Activated CD4-positive, alpha-beta T cell treated with anti-CD3 and anti-CD28 coated beads for 36 hours (primary cell): ENCODE measurements at regions not wholly inside any gene's neighbourhood (a gene's known extent, or its start where the extent isn't known, plus 50 kb on each side); places are given as distances from the start of the nearest gene placed in this dataset.

Experiments
- ATAC-seq: fragments of 200-7000 bp; cut with Tn5 transposase; one replicate; pipeline ENCODE4 v1.10.0; 2021; ENCODE audit warnings: mild to moderate bottlenecking, moderate library complexity
- CTCF ChIA-PET: fragments of 350-600 bp; sonication (Branson Sonifier 250); formaldehyde crosslinking; loops from one replicate; lab custom pipeline; 2021; ENCODE audit warnings: antibody characterized with exemption; lab: Charles Lee
- POLR2A ChIA-PET: fragments of 350-600 bp; sonication (Branson Sonifier 250); formaldehyde crosslinking; loops from one replicate; lab custom pipeline; 2021; ENCODE audit warnings: antibody characterized with exemption, inconsistent platforms; lab: Charles Lee
- DNase-seq: peaks from one replicate; pipeline ENCODE4 v3.0.0-alpha.2; 2020
- H3K27ac Mint-ChIP-seq: one replicate; pipeline ENCODE4 v1.8.0; 2021; ENCODE audit warnings: mixed read lengths
- H3K27me3 Mint-ChIP-seq: one replicate; pipeline ENCODE4 v1.8.0; 2021; ENCODE audit warnings: mixed read lengths
- H3K36me3 Mint-ChIP-seq: one replicate; pipeline ENCODE4 v1.8.0; 2021; ENCODE audit warnings: low read depth, mixed read lengths
- H3K4me1 Mint-ChIP-seq: one replicate; pipeline ENCODE4 v1.8.0; 2021; ENCODE audit warnings: mixed read lengths
- H3K4me3 Mint-ChIP-seq: one replicate; pipeline ENCODE4 v1.8.0; 2021; ENCODE audit warnings: mild to moderate bottlenecking, moderate library complexity, mixed read lengths
- H3K9me3 Mint-ChIP-seq: one replicate; pipeline ENCODE4 v1.8.0; 2021; ENCODE audit warnings: low read depth, mixed read lengths
- intact Hi-C, 2 experiments: fragments of 100-400 bp; cut with DNase I in 1 of 2; cut with micrococcal nuclease in 1 of 2; formaldehyde crosslinking; loops; one replicate each; pipeline versions ENCODE4 v1.14.2 to v1.15.1; 2022 to 2024; cut with DNase I, micrococcal nuclease

DNA sequence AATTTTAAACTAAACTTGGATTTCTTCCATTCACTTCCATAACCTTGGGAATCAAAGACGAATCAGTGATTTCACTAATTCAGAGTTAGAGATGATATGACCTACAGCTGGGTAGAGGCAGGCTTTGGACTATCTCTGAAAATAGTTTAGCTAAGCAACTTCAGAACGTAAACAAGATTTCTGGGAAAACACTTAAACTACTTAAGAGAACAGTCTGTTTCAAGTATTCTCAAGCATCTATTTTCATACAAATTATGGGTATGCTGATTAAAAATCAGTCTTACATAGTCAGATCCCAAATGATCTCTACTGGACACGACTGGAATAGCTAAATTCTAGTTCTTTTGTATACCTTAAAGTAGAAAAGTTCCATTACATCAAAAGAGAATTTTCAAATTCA lies 179.9 kb downstream of the PLCE1 start:
- POLR2A ChIA-PET: no interaction called here
- H3K4me3 Mint-ChIP-seq: no peak overlapping the region
- CTCF ChIA-PET: interaction anchor here (0.7 kb wide), 1 partner anchor 155 kb away, joined by 3 read pairs; no protein-coding TSS in a partner anchor
- DNase-seq (no peak), ATAC-seq (no peak)
- H3K27me3 Mint-ChIP-seq: peaks cover 12% of the 10 kb centered on the region
- intact Hi-C loops: no loop called here
- H3K4me1 Mint-ChIP-seq: no peaks in the 10 kb centered on the region
- H3K36me3 Mint-ChIP-seq: no peaks in the 10 kb centered on the region
- H3K9me3 Mint-ChIP-seq: no peaks in the 10 kb centered on the region
- H3K27ac Mint-ChIP-seq: no peak overlapping the region

DNA sequence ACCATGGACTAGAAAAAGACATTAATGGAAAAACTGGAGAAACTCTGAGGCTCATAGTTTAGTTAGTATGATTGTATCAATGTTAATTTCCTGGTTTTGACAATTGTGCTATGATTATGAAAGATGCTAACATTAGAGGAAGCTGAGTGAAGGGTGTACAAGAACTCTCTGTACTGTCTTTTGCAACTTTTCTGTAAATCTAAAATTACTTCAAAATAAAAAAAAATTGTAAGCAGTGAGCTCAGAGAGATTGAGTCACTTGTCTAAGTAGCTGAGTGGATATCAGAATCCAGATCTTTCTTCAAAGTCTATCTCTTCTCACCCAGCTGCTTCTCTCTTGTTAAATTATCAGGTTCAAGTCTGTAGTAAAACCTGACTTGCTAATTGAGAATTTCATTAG lies 181.1 kb downstream of the PLCE1 start:
- H3K9me3 Mint-ChIP-seq: no peaks in the 10 kb centered on the region
- no peak for DNase-seq
- H3K4me3 Mint-ChIP-seq: no peak overlapping the region
- H3K27me3 Mint-ChIP-seq: peaks cover 8% of the 10 kb centered on the region
- no peaks in the 10 kb centered on the region for H3K36me3 Mint-ChIP-seq
- POLR2A ChIA-PET: no interaction called here
- no peaks in the 10 kb centered on the region for H3K4me1 Mint-ChIP-seq
- H3K27ac Mint-ChIP-seq: no peak overlapping the region
- CTCF ChIA-PET: no interaction called here
- ATAC-seq: no peak
- intact Hi-C loops: no loop called here

DNA sequence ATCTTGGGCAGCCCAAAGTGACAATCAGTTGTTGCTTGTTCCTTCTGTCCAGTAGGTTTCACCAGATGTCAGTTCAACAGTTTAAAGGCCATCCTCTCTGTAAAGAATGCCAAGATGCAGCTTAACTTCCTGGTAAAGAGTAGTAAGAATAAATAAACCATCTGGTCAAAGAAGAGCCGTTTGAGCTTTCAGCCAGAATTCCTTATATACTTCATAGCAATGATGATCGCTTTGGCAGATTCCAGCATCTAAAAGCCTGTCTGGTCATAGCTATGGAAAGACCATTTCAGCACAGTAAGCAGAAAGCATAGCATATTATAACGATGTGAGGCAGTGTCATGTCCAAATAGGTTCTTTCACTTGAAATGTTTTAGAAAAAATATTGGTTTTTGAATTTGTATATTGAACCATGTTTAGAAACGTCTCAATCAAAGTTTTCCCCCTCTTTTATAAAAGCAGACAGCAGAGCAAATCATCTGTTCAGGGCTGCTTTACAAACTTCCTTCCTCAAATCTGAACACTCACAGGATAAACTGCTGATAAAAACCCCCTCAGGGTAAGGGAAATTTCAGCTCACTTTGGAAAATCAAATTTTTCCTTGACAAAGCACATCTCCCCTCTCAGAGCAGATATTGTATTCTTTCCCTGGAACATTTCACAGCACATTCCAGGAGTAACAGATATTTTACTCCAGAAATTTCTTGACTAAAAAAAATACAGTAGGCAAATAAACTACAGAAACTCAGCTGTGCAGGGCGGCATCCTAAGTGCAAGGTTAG lies 184.1 kb downstream of the NOC3L start:
- intact Hi-C loops: no loop called here
- Mint-ChIP-seq H3K9me3 (no peaks in the 10 kb centered on the region), H3K27me3 (peaks cover 4% of the 10 kb centered on the region), H3K27ac (no peak overlapping the region), H3K4me1 (peaks cover 6% of the 10 kb centered on the region), H3K4me3 (no peak overlapping the region), H3K36me3 (no peaks in the 10 kb centered on the region)
- DNase-seq (no peak), ATAC-seq (no peak)
- CTCF ChIA-PET: no interaction called here
- POLR2A ChIA-PET: no interaction called here

DNA sequence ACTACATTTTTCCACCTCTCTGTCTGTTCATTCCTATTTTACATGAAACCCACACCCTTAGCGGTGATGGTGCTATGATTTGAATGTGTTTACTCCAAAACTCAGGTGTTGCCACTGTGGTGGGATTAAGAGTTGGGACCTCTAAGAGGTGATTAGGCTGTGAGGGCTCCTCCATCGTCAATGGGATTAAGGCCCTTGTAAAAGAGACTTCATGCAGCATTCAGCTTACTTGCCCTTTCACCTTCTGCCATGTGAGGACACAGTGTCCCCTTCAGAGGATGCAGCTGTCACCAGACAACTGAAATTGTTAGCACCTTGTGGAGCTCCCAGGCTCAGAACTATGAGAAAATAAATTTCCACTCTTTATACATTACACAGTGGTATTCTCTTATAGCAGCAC lies 182.2 kb downstream of the NOC3L start:
- H3K4me3 Mint-ChIP-seq: no peak overlapping the region
- H3K27me3 Mint-ChIP-seq: peaks cover 8% of the 10 kb centered on the region
- ChIA-PET CTCF (no interaction called here), POLR2A (no interaction called here)
- peaks cover 7% of the 10 kb centered on the region for H3K4me1 Mint-ChIP-seq
- no peak overlapping the region for H3K27ac Mint-ChIP-seq
- no peaks in the 10 kb centered on the region for H3K36me3 Mint-ChIP-seq
- ATAC-seq (no peak), DNase-seq (no peak)
- H3K9me3 Mint-ChIP-seq: no peaks in the 10 kb centered on the region
- intact Hi-C loops: no loop called here

DNA sequence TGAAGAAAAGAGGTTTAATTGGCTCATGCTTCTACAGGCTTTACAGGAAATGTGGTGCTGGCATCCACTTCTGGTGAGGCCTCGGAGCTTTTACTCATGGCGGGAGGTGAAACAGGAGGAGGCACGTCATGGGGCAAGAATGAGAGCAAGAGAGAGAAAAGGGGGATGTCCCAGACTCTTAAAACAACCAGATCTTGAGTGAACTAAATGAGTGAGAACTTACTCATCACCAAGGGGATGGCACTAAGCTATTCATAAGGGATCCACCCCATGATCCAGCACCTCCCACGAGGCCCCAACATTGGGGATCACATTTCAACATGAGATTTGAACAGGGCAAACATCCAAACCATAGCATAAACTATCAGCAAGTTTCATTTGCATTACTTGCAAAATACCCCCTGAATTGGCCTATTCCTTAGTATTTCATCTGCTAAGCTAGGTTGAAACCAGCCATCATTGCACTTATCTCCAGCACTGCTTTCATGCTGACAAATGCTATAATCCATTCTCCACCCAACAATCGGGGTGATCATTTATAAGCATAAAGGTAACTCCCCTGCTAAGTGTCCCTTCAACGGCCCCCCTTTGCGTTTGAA lies 179.0 kb downstream of the NOC3L start:
- peak; percentile 98 for ATAC-seq
- DNase-seq: peak; percentile 63
- CTCF ChIA-PET: no interaction called here
- Mint-ChIP-seq H3K9me3 (no peaks in the 10 kb centered on the region), H3K4me3 (no peak overlapping the region), H3K27me3 (peaks cover 6% of the 10 kb centered on the region), H3K36me3 (no peaks in the 10 kb centered on the region), H3K27ac (no peak overlapping the region), H3K4me1 (peaks cover 7% of the 10 kb centered on the region)
- POLR2A ChIA-PET: interaction anchor here (0.7 kb wide), 1 partner anchor 16 kb away, joined by 3 read pairs; no protein-coding TSS in a partner anchor
- intact Hi-C loops: no loop called here

DNA sequence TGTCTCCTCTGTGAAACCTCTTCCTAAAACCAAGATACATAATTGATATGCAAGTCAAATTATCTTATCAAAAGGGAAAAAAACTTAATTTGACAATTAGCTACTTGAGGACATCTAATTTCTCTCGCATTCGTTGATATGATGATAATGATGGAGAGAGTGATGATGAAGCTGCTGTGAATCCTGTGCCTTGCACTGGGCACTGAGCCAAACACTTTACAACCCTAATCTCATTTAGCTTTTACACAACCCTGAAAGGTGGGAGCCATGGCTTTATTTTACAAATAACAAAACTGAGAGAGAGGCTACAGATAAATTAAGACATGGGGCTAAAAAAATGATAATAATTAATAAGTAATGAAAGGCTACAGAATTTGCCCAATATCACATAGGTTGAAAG lies 176.0 kb downstream of the NOC3L start:
- ATAC-seq: no peak
- ChIA-PET CTCF (interaction anchor here (0.7 kb wide), 1 partner anchor 1378 kb away, joined by 3 read pairs; no protein-coding TSS in a partner anchor), POLR2A (no interaction called here)
- Mint-ChIP-seq H3K27me3 (peaks cover 10% of the 10 kb centered on the region), H3K36me3 (no peaks in the 10 kb centered on the region), H3K27ac (no peak overlapping the region), H3K4me3 (no peak overlapping the region), H3K4me1 (peaks cover 7% of the 10 kb centered on the region), H3K9me3 (no peaks in the 10 kb centered on the region)
- no peak for DNase-seq
- intact Hi-C loops: no loop called here

DNA sequence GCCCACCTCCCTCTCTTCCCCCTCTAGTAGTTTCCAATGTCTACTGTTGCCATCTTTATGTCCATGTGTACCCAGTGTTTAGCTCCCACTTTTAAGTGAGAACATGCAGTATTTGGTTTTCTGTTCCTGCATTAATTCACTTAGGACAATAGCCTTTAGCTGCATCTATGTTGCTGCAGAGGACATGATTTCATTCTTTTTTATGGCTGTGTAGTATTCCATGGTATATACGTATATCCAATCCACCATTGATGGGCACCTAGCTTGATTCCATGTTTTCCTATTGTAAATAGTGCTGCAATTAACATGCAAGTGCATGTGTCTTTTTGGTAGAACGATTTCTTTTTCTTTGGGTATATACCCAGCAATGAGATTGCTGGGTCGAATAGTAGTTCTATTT lies 170.4 kb downstream of the NOC3L start:
- ChIA-PET POLR2A (no interaction called here), CTCF (interaction anchor here (0.8 kb wide), 1 partner anchor 214 kb away, joined by 3 read pairs; no protein-coding TSS in a partner anchor)
- DNase-seq (no peak), ATAC-seq (no peak)
- intact Hi-C loops: no loop called here
- no peaks in the 10 kb centered on the region for H3K4me1 Mint-ChIP-seq
- H3K27me3 Mint-ChIP-seq: peaks cover 5% of the 10 kb centered on the region
- H3K27ac Mint-ChIP-seq: no peak overlapping the region
- H3K4me3 Mint-ChIP-seq: no peak overlapping the region
- no peaks in the 10 kb centered on the region for H3K9me3 Mint-ChIP-seq
- H3K36me3 Mint-ChIP-seq: no peaks in the 10 kb centered on the region

DNA sequence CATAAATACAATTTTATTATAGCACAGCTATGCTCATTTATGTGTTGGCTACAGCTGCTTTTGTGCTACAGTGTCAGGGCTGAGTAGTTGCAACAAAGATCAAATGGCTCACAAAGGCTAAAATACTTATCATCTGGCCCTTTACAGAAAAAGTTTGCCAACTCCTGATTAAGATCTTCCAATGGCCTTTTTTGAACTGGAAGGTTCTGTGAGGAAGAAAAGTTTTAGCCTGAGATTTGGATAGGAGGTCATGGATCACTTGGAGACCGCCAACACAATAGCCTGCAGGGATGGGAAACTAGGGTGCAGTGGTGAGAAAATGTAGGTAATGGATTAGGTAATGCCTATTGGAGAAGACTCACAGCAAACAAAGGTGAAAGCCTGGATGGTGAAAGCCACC lies 169.8 kb downstream of the NOC3L start:
- Mint-ChIP-seq H3K9me3 (no peaks in the 10 kb centered on the region), H3K27ac (no peak overlapping the region), H3K36me3 (no peaks in the 10 kb centered on the region), H3K4me3 (no peak overlapping the region), H3K27me3 (peaks cover 5% of the 10 kb centered on the region), H3K4me1 (no peaks in the 10 kb centered on the region)
- ChIA-PET POLR2A (no interaction called here), CTCF (no interaction called here)
- ATAC-seq (no peak), DNase-seq (no peak)
- intact Hi-C loops: no loop called here

DNA sequence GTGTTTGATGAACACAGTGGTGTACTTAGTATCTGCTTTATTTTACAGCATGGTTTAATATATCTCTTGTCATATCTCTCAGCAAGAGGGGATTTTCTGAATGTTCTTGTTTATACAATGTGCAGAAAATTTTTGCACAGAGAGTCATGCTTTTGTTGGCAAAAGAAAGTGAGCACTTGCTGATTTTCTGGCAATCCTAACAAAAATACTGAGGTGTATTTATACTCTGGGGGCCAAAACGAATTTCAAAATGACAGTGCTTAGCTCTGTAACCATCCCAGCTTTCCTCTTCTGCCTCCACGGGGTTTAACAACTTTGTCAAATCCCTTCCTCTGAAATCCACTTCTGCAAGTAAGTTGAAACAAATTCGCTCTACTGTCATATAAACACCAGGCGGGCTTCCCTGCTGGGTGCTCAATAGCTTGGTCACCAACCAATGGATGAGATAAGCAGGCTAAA lies 169.2 kb downstream of the NOC3L start:
- no peak overlapping the region for H3K4me3 Mint-ChIP-seq
- DNase-seq (no peak), ATAC-seq (no peak)
- no peaks in the 10 kb centered on the region for H3K4me1 Mint-ChIP-seq
- CTCF ChIA-PET: no interaction called here
- intact Hi-C loops: no loop called here
- POLR2A ChIA-PET: no interaction called here
- no peaks in the 10 kb centered on the region for H3K9me3 Mint-ChIP-seq
- H3K36me3 Mint-ChIP-seq: no peaks in the 10 kb centered on the region
- H3K27me3 Mint-ChIP-seq: peaks cover 5% of the 10 kb centered on the region
- H3K27ac Mint-ChIP-seq: no peak overlapping the region

DNA sequence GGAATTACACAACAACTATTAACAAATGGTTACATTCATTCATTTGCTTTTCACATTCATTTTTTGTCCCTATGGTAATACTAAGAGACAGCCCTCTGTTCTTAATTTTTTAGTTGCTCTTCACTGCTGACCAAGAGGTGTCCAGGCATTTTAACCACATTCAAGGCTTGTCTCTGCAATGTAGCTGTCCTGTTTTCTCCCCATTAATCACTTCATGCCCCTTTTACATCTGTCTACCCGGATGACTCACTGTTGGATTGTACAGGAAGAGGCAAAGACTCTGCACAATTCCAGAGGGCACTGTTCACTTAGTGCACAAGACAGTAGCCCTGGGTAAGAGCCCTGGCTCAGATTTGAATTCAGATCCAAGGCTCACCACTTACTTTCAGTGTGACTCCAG lies 168.5 kb downstream of the NOC3L start:
- CTCF ChIA-PET: no interaction called here
- Mint-ChIP-seq H3K27me3 (peaks cover 4% of the 10 kb centered on the region), H3K27ac (no peak overlapping the region), H3K36me3 (no peaks in the 10 kb centered on the region), H3K9me3 (no peaks in the 10 kb centered on the region), H3K4me1 (no peaks in the 10 kb centered on the region), H3K4me3 (no peak overlapping the region)
- POLR2A ChIA-PET: no interaction called here
- intact Hi-C loops: no loop called here
- ATAC-seq (no peak), DNase-seq (no peak)

DNA sequence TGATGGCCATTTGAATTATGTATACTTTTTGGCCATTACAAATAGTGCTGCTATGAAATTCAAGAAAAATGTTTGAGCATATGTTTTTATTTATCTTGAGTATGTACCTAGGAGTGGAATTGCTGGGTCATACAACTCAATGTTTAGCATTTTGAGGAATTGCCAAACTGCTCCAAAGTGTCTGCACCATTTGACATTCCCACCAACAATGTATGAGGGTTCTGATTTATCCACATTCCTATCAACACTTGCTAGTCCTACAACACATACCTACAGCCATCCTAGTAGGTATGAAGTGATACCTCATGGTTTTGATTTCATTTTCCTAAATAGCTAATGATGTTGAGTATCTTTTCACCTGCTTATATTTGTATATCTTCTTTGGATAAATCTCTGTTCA lies 165.5 kb downstream of the NOC3L start:
- ATAC-seq (no peak), DNase-seq (no peak)
- POLR2A ChIA-PET: interaction anchor here (0.5 kb wide), 1 partner anchor 315 kb away, joined by 4 read pairs; no protein-coding TSS in a partner anchor
- H3K27me3 Mint-ChIP-seq: peaks cover 2% of the 10 kb centered on the region
- intact Hi-C loops: no loop called here
- H3K4me1 Mint-ChIP-seq: no peaks in the 10 kb centered on the region
- H3K9me3 Mint-ChIP-seq: no peaks in the 10 kb centered on the region
- H3K27ac Mint-ChIP-seq: no peak overlapping the region
- CTCF ChIA-PET: no interaction called here
- no peak overlapping the region for H3K4me3 Mint-ChIP-seq
- no peaks in the 10 kb centered on the region for H3K36me3 Mint-ChIP-seq

DNA sequence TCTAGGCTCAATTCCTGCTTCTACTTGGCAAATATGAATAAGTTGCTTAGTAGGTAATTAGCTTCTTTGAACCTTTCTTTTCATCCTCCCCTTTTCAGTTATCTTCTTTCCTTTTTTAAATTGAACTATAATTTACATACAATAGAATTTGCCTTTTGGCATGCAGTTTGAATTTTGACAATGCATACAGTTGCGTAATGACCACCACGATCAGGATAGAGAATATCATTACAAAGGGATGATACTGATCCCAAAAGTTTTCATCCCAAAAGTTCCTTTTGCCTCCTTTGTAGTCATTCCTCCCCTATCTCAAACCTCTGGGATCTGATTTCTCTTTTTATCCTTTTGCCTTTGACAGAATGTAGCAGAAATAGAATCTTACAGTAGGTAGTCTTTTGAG lies 164.4 kb downstream of the NOC3L start:
- DNase-seq (no peak), ATAC-seq (no peak)
- H3K4me1 Mint-ChIP-seq: no peaks in the 10 kb centered on the region
- peaks cover 2% of the 10 kb centered on the region for H3K27me3 Mint-ChIP-seq
- ChIA-PET POLR2A (no interaction called here), CTCF (interaction anchor here (0.7 kb wide), 1 partner anchor 36 kb away, joined by 5 read pairs; no protein-coding TSS in a partner anchor)
- H3K36me3 Mint-ChIP-seq: no peaks in the 10 kb centered on the region
- H3K9me3 Mint-ChIP-seq: no peaks in the 10 kb centered on the region
- no peak overlapping the region for H3K27ac Mint-ChIP-seq
- H3K4me3 Mint-ChIP-seq: no peak overlapping the region
- intact Hi-C loops: no loop called here
